IPS DF 6.9 (cell line): ENCODE measurements at regions not wholly inside any gene's neighbourhood (a gene's known extent, or its start where the extent isn't known, plus 50 kb on each side); places are given as distances from the start of the nearest gene placed in this dataset.

Source experiments
- DNase-seq: peaks from one replicate; pipeline ENCODE4 v3.0.0-alpha.2; 2013; ENCODE audit warnings: low read depth, low spot score
- H3K27ac ChIP-seq: one replicate; pipeline ENCODE4 v1.5.1; 2013; ENCODE audit warnings: low read length, control low read depth
- H3K27me3 ChIP-seq: 2 replicates; pipeline ENCODE4 v1.6.1; 2013; ENCODE audit warnings: mild to moderate bottlenecking, low read length; ENCODE audit not compliant: control insufficient read depth, insufficient read depth
- H3K36me3 ChIP-seq: 2 replicates; pipeline ENCODE4 v1.6.1; 2013; ENCODE audit warnings: low read length; ENCODE audit not compliant: control insufficient read depth, insufficient read depth
- H3K4me1 ChIP-seq: 2 replicates; pipeline ENCODE4 v1.6.1; 2013; ENCODE audit warnings: low read length; ENCODE audit not compliant: control insufficient read depth, insufficient read depth
- H3K4me3 ChIP-seq: 2 replicates; pipeline ENCODE4 v1.5.1; 2013; ENCODE audit warnings: mild to moderate bottlenecking, low read length
- H3K9me3 ChIP-seq: 2 replicates; pipeline ENCODE4 v1.6.1; 2013; ENCODE audit warnings: low read length, inconsistent platforms; ENCODE audit not compliant: control insufficient read depth, insufficient read depth
- WGBS: extraction: QIAGEN DNeasy Blood & Tissue Kit; methylation state at CpG from one replicate; pipeline ENCODE4 v1.1.7; 2013; ENCODE audit warnings: mixed read lengths, missing lambda C conversion rate; ENCODE audit not compliant: insufficient read length, insufficient coverage; 5-methylcytosine and 5-hydroxymethylcytosine counted together

DNA sequence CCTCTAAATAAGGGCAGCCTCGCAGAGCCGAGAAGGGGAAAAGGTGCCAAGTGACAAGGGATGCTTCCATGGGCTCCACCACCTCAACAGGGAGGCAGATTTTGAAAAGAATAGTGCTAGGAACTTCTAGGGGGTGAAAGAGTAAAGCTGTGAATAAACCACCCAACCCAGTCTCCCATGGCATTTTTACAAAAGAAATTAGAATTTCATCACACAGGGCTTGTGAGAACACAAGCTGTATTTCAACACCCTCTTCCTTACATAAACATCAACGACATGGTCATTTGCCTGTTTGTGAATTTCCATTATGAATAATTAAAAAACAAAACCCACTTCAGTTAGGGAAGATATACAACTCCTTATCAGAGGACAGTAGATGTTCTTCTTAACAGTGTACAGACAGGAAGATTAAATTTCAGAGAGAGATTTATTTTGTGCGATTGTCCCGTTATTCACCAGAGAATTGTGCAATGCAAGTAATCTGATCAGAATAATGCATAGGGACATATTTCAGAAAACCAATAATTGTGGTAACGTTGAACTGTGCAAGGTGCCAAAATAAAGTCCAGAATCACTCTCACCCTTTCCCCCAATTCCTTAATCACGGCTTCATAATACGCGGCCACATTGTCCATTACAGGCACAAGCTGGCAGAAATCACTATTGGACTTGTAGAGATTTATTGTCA, 207.8 kb upstream of the MGMT start:
- WGBS, result no CpG with 5 or more reads among the region's 9 CpGs
- no peak for DNase-seq
- Histone ChIP-seq H3K9me3 (no peaks in the 10 kb centered on the region), H3K27ac (no peak overlapping the region), H3K36me3 (no peaks in the 10 kb centered on the region), H3K4me1 (no peaks in the 10 kb centered on the region), H3K27me3 (no peaks in the 10 kb centered on the region), H3K4me3 (no peak overlapping the region)

DNA sequence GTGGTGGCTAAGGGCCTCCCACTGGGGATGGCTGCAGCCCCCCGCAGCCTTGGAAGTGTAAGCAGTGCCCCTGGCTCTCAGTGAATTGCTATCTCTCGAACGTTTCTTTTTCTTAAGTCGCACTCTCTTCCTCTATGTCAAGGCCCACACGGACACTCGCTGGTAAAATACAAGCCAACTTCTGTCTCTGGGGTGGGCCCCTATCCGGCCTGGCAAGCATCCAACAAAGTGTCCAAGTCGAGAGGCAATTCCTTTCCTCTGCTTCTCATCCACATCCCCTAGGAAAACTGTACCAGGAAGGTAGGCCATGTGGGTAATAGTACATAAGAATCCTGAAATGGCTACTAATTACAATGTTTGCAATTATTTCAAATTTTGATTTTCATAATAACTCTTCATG, 194.9 kb upstream of the MGMT start:
- Histone ChIP-seq H3K4me3 (no peak overlapping the region), H3K9me3 (no peaks in the 10 kb centered on the region), H3K27ac (no peak overlapping the region), H3K4me1 (no peaks in the 10 kb centered on the region), H3K36me3 (no peaks in the 10 kb centered on the region), H3K27me3 (no peaks in the 10 kb centered on the region)
- no peak for DNase-seq
- WGBS, result no CpG with 5 or more reads among the region's 8 CpGs

DNA sequence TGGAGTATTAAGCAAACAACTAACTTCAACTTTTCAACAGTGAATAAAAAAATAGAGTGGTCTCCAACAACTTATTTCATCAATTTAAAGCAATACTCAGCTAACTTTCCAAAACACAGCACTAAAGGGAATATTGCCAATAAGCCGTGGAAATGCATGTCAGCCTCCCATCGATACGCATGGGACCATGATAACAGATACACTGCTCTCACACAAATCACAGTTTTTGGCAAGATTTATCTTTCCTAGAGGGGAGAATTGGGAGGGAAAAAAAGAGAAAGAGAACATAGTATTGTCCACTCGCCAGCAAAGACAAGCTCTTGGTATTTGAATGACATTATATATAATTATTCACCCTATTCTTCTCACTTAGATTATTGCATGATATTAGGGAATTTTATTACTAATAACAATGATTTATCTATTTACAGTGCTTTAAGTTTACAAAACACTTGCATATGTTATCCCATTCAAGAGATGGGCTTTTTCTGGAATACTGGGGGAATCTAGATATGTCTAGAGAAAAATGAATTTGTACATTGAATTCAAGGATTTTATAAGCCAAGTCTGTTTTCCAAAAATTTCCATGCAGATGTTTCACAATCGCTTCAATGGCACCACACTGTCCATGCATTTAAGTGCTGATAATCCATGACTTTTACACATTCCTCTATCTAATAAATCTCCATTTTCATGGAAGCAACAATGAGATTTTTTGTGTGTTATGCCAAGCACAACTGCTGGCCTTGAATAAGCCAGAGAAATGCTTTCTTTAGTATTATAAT, 194.0 kb upstream of the MGMT start:
- no peak for DNase-seq
- Histone ChIP-seq H3K4me3 (no peak overlapping the region), H3K9me3 (no peaks in the 10 kb centered on the region), H3K27me3 (no peaks in the 10 kb centered on the region), H3K36me3 (no peaks in the 10 kb centered on the region), H3K4me1 (no peaks in the 10 kb centered on the region), H3K27ac (no peak overlapping the region)
- no CpG with 5 or more reads among the region's 5 CpGs for WGBS

GRCh38 chr10:129273860-129274259, 193.2 kb upstream of the MGMT start:
- Histone ChIP-seq H3K27me3 (no peaks in the 10 kb centered on the region), H3K27ac (no peak overlapping the region), H3K4me1 (no peaks in the 10 kb centered on the region), H3K9me3 (no peaks in the 10 kb centered on the region), H3K36me3 (no peaks in the 10 kb centered on the region), H3K4me3 (no peak overlapping the region)
- DNase-seq, result no peak
- no CpG with 5 or more reads among the region's 7 CpGs for WGBS

DNA sequence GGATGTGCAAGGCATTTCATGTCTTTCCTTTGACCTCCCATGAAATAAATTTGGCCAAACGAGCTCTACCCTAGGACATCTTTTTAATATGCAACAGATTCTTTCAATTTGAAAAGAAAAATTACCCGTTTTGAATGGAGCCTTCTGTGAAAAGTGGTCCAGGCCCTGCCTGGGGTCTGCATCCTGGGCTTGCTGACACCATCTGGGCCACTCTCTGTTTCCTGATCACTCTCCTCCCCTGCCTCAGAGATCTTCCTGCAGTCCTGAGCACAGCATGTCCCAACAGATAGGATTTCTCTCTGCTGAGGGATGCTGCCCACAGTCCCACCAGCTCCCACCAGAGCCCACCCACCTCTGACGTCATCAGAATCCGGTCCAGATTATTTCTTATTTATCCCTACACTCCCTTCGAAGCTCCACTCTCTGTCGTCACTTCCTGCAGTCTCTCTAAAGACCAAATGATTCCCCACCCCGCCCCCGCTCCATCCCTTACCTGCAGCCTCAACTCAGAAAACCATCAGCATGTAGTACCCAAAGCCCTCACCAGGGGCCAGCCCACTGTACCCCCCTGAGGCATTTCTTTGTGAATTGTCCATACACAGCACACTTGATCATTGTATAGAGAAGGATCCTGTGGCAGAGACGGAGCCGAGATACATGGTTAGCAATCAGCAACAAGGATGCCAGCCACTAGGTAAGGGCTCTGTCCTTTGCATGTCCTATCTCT, 192.1 kb upstream of the MGMT start:
- H3K27me3 ChIP-seq, result no peaks in the 10 kb centered on the region
- no CpG with 5 or more reads among the region's 10 CpGs for WGBS
- H3K4me1 ChIP-seq, result no peaks in the 10 kb centered on the region
- H3K9me3 ChIP-seq, result no peaks in the 10 kb centered on the region
- peak; percentile 47 for DNase-seq
- no peak overlapping the region for H3K4me3 ChIP-seq
- H3K27ac ChIP-seq, result no peak overlapping the region
- no peaks in the 10 kb centered on the region for H3K36me3 ChIP-seq

- no peaks in the 10 kb centered on the region for H3K9me3 ChIP-seq
- H3K27me3 ChIP-seq, result no peaks in the 10 kb centered on the region
- H3K4me1 ChIP-seq, result no peaks in the 10 kb centered on the region
- DNase-seq, result no peak
- H3K27ac ChIP-seq, result no peak overlapping the region
- H3K36me3 ChIP-seq, result no peaks in the 10 kb centered on the region
- WGBS, result no CpG with 5 or more reads among the region's 9 CpGs
- H3K4me3 ChIP-seq, result no peak overlapping the region
These were observed 191.2 kb upstream of the MGMT start for GRCh38 chr10:129275886-129276285.

GRCh38 chr10:129277084-129277483, 190.0 kb upstream of the MGMT start:
- Histone ChIP-seq H3K9me3 (no peaks in the 10 kb centered on the region), H3K36me3 (no peaks in the 10 kb centered on the region), H3K4me1 (no peaks in the 10 kb centered on the region), H3K27ac (no peak overlapping the region), H3K4me3 (no peak overlapping the region), H3K27me3 (no peaks in the 10 kb centered on the region)
- DNase-seq, result no peak
- WGBS, result no CpG with 5 or more reads among the region's 13 CpGs

- no CpG with 5 or more reads among the region's 16 CpGs for WGBS
- no peaks in the 10 kb centered on the region for H3K4me1 ChIP-seq
These were observed 189.2 kb upstream of the MGMT start for GRCh38 chr10:129277841-129278240.

DNA sequence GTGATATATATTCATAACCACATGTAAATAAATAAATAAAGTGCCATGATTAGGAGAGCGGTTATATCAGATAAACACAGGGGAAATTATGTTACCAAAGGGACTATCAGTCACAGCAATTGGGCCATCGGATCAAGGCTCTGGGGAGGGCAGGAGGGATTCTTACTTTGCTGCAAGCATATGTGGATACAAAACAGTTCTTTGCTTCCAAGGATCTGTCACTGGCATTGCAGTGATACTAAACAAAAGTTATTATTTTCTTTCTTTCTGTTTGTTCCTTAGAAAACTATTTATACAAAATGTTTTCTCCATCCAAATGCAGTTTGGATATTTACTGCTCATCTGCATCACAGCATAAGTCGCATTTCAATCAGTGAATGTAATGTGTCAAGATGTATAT, 188.4 kb upstream of the MGMT start:
- Histone ChIP-seq H3K4me3 (no peak overlapping the region), H3K27me3 (no peaks in the 10 kb centered on the region), H3K4me1 (no peaks in the 10 kb centered on the region), H3K27ac (no peak overlapping the region), H3K36me3 (no peaks in the 10 kb centered on the region), H3K9me3 (no peaks in the 10 kb centered on the region)
- DNase-seq, result no peak
- no CpG with 5 or more reads among the region's 3 CpGs for WGBS

More at GRCh38 chr10:129277841-129278240, 189.2 kb upstream of the MGMT start:
- Histone ChIP-seq H3K27me3 (no peaks in the 10 kb centered on the region), H3K4me3 (no peak overlapping the region), H3K9me3 (no peaks in the 10 kb centered on the region), H3K27ac (no peak overlapping the region), H3K36me3 (no peaks in the 10 kb centered on the region)
- DNase-seq, result no peak

DNA sequence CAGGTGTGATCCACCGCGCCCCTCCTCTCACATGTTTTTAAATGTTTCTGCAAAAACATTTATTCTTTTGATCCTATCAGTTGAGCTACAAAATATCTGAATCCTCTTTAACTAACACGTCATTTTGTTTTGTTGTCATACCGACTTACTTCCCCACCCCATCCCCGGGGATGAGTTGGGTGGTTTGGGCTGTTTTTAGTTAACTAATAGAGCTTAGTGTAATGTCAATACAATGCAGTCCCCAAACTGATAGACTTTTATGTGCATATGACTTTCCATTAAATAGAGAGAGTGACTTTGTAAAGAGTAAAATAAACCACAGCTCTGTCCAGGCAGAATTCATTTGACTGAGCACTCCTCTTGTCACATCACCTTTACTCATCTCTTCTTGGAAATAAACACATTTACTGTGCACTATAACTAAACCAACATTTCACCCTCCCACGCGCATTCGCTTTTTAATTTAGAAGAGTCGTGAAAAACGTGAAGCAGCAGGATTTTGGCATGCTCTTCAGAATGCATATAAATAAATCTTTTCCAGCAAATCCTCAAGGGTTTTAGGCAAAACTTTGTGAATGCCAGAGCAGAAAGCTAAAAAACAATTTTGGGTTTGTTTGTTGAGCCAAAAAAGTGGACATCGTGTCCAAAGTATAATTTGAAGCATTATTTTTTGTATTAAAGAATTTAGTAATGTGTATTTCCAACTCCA, 187.4 kb upstream of the MGMT start:
- 100% methylated on average over 3 of the region's 11 CpGs for WGBS
- H3K27me3 ChIP-seq, result no peaks in the 10 kb centered on the region
- H3K4me3 ChIP-seq, result no peak overlapping the region
- H3K9me3 ChIP-seq, result no peaks in the 10 kb centered on the region
- H3K4me1 ChIP-seq, result no peaks in the 10 kb centered on the region
- no peak overlapping the region for H3K27ac ChIP-seq
- no peaks in the 10 kb centered on the region for H3K36me3 ChIP-seq
- DNase-seq, result no peak
